K562 (cell line): ENCODE measurements at regions not wholly inside any gene's neighbourhood (a gene's known extent, or its start where the extent isn't known, plus 50 kb on each side); places are given as distances from the start of the nearest gene placed in this dataset.

Experiments
- CTCF ChIP-seq, 3 experiments: IDR thresholded peaks in 2 of 3; conservative IDR thresholded peaks in 1 of 3; 2 replicates each; pipeline ENCODE4 v1.5.1; 2011 to 2012; ENCODE audit warnings: low read length in 3 of 3, mild to moderate bottlenecking in 3 of 3, control low read depth in 2 of 3, improper control_type of control experiment in 1 of 3, inconsistent platforms in 1 of 3, low read depth in 1 of 3, mixed read lengths in 1 of 3, moderate library complexity in 1 of 3; ENCODE audit not compliant: insufficient read depth in 2 of 3
- FOXK2 ChIP-seq, 2 experiments: fragments of 450-650 bp; IDR thresholded peaks in 1 of 2; conservative IDR thresholded peaks in 1 of 2; 2 replicates each; pipeline ENCODE4 v1.6.1; 2016; ENCODE audit warnings: low read depth in 2 of 2, mild to moderate bottlenecking in 1 of 2
- HMGXB4 ChIP-seq: sonication (generic); formaldehyde crosslinking; IDR thresholded peaks from 2 replicates; pipeline ENCODE4 v1.8.1; 2023; ENCODE audit warnings: mild to moderate bottlenecking, missing genetic modification reagents
- KDM1A ChIP-seq, 2 experiments: fragments of 450-650 bp; IDR thresholded peaks; 2 replicates each; pipeline ENCODE4 v1.6.1; 2016; ENCODE audit warnings: mild to moderate bottlenecking in 2 of 2
- PCBP1 ChIP-seq: fragments of 200-400 bp; formaldehyde crosslinking; IDR thresholded peaks from 2 replicates; pipeline ENCODE4 v1.6.1; 2018; ENCODE audit warnings: mild to moderate bottlenecking, low read depth, low read length; ENCODE audit not compliant: poor library complexity, severe bottlenecking
- POLR2AphosphoS5 ChIP-seq: IDR thresholded peaks from 2 replicates; pipeline ENCODE4 v1.6.1; 2011; ENCODE audit warnings: mild to moderate bottlenecking, low read depth, low read length, moderate library complexity; ENCODE audit not compliant: control insufficient read depth, insufficient read depth
- TOE1 ChIP-seq, 2 experiments: fragments of 450-650 bp in 1 of 2; sonication (generic) in 1 of 2; formaldehyde crosslinking in 1 of 2; IDR thresholded peaks; 2 replicates each; pipeline versions ENCODE4 v1.7.1 to v1.8.0; 2016 to 2022; ENCODE audit warnings: borderline replicate concordance in 2 of 2, mild to moderate bottlenecking in 2 of 2, antibody characterized with exemption in 1 of 2, inconsistent platforms in 1 of 2, low read depth in 1 of 2, missing genetic modification reagents in 1 of 2, moderate library complexity in 1 of 2
- XRCC5 ChIP-seq: fragments of 200-400 bp; formaldehyde crosslinking; IDR thresholded peaks from 2 replicates; pipeline ENCODE4 v1.6.1; 2017; ENCODE audit warnings: low read depth, mild to moderate bottlenecking, low read length
- ZC3H4 ChIP-seq: sonication (generic); formaldehyde crosslinking; IDR thresholded peaks from 2 replicates; pipeline ENCODE4 v1.9.0; 2021; ENCODE audit warnings: missing genetic modification reagents, borderline replicate concordance
- ZNF224 ChIP-seq: sonication (generic); formaldehyde crosslinking; IDR thresholded peaks from 2 replicates; pipeline ENCODE4 v1.8.0; 2022; ENCODE audit warnings: mild to moderate bottlenecking, missing genetic modification reagents

DNA sequence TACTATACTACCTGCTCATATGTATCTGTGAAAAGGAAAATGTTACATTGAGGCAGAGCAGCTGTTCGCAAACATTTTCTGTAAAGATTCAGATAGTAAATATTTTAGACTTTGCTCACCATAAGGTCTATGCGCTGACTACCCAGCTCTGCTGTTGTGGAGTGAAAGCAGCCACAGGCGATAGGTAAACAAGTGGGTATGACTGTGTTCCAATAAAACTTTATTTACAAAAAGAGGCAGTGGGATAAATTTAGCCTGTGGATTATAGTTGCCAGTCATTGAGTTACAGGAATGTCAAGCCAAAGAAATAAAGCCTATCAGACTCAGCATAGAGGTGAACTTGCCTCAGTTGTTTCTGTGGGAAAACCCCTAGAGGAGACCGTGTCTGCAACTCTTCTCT, 487.7 kb upstream of the API5 start:
- TF ChIP-seq ZNF224 (CRISPR knock-in tag) (no peak), CTCF (IDR thresholded peaks at IDR 0.05 in 2 of 3, conservative IDR thresholded peaks at IDR 0.05 in 1 of 3; ENCODE audit: insufficient read depth in 2 of 3, low read depth in 1 of 3, low read length in 3 of 3) (no peak), FOXK2 (conservative IDR thresholded peaks at IDR 0.05 in 1 of 2, IDR thresholded peaks at IDR 0.05 in 1 of 2; ENCODE audit: low read depth in 2 of 2) (no peak), ZC3H4 (no peak), POLR2AphosphoS5 (no peak), XRCC5 (no peak), HMGXB4 (no peak), TOE1 (IDR thresholded peaks at IDR 0.05; ENCODE audit: borderline replicate concordance) (no peak), TOE1 (CRISPR knock-in tag; IDR thresholded peaks at IDR 0.05; ENCODE audit: borderline replicate concordance, low read depth) (no peak), KDM1A (IDR thresholded peaks at IDR 0.05) (no peak), PCBP1 (no peak)
